Muscle layer of colon (tissue), 2 donors: ENCODE measurements at regions not wholly inside any gene's neighbourhood (a gene's known extent, or its start where the extent isn't known, plus 50 kb on each side); places are given as distances from the start of the nearest gene placed in this dataset.

Experiments used
- H3K27ac ChIP-seq: one replicate; pipeline ENCODE4 v1.7.0; 2013; ENCODE audit warnings: low read depth, mild to moderate bottlenecking, low read length, moderate library complexity
- H3K27me3 ChIP-seq, 2 donors: one replicate each; pipeline ENCODE4 v1.7.0; 2013; ENCODE audit warnings: low read length in 2 of 2, mild to moderate bottlenecking in 2 of 2; ENCODE audit not compliant: insufficient read depth in 2 of 2, control insufficient read depth in 1 of 2
- H3K36me3 ChIP-seq: one replicate; pipeline ENCODE4 v1.7.0; 2013; ENCODE audit warnings: mild to moderate bottlenecking, low read length; ENCODE audit not compliant: insufficient read depth
- H3K4me1 ChIP-seq: one replicate; pipeline ENCODE4 v1.7.0; 2013; ENCODE audit warnings: mild to moderate bottlenecking, low read length; ENCODE audit not compliant: insufficient read depth
- H3K4me3 ChIP-seq, 2 donors: one replicate each; pipeline ENCODE4 v1.7.0; 2013; ENCODE audit warnings: low read length in 2 of 2, low read depth in 1 of 2, mild to moderate bottlenecking in 1 of 2, moderate library complexity in 1 of 2
- H3K9ac ChIP-seq: one replicate; pipeline ENCODE4 v1.7.0; 2013; ENCODE audit warnings: low read length
- H3K9me3 ChIP-seq: one replicate; pipeline ENCODE4 v1.7.0; 2013; ENCODE audit warnings: mild to moderate bottlenecking, low read length
- donor health status: abdominal sarcoma.
- donor health status: Adenocarcinoma of cecum.

- Histone ChIP-seq H3K36me3 (no peaks in the 10 kb centered on the region), H3K27me3 (no peaks in the 10 kb centered on the region), H3K9ac (no peak overlapping the region), H3K27ac (no peak overlapping the region), H3K4me3 (no peak overlapping the region), H3K9me3 (no peaks in the 10 kb centered on the region), H3K4me1 (no peaks in the 10 kb centered on the region)
Observed at GRCh38 chr12:85558684-85559083, 277.5 kb downstream of the RASSF9 start.

GRCh38 chr12:85559127-85559526, 277.1 kb downstream of the RASSF9 start:
- no peak overlapping the region for H3K4me3 ChIP-seq
- no peak overlapping the region for H3K9ac ChIP-seq
- H3K27ac ChIP-seq: no peak overlapping the region
- H3K36me3 ChIP-seq: no peaks in the 10 kb centered on the region
- H3K27me3 ChIP-seq: no peaks in the 10 kb centered on the region
- H3K4me1 ChIP-seq: no peaks in the 10 kb centered on the region
- H3K9me3 ChIP-seq: no peaks in the 10 kb centered on the region

- H3K9me3 ChIP-seq: no peaks in the 10 kb centered on the region
- H3K27ac ChIP-seq: no peak overlapping the region
- no peaks in the 10 kb centered on the region for H3K27me3 ChIP-seq
- H3K4me1 ChIP-seq: no peaks in the 10 kb centered on the region
- H3K4me3 ChIP-seq: no peak overlapping the region
- no peaks in the 10 kb centered on the region for H3K36me3 ChIP-seq
- no peak overlapping the region for H3K9ac ChIP-seq
Observed at GRCh38 chr12:85559536-85559935, 276.7 kb downstream of the RASSF9 start.

GRCh38 chr12:85562765-85563164, 273.4 kb downstream of the RASSF9 start:
- Histone ChIP-seq H3K9me3 (no peaks in the 10 kb centered on the region), H3K27ac (no peak overlapping the region), H3K4me3 (no peak overlapping the region), H3K36me3 (no peaks in the 10 kb centered on the region), H3K4me1 (no peaks in the 10 kb centered on the region), H3K9ac (no peak overlapping the region), H3K27me3 (no peaks in the 10 kb centered on the region)

- H3K27me3 ChIP-seq: no peaks in the 10 kb centered on the region
- no peaks in the 10 kb centered on the region for H3K9me3 ChIP-seq
- no peak overlapping the region for H3K4me3 ChIP-seq
- no peaks in the 10 kb centered on the region for H3K36me3 ChIP-seq
- no peak overlapping the region for H3K9ac ChIP-seq
- no peaks in the 10 kb centered on the region for H3K4me1 ChIP-seq
- H3K27ac ChIP-seq: no peak overlapping the region
Observed at GRCh38 chr12:85564786-85565185, 271.4 kb downstream of the RASSF9 start.

GRCh38 chr12:85568395-85569103, 267.7 kb downstream of the RASSF9 start:
- Histone ChIP-seq H3K4me1 (no peaks in the 10 kb centered on the region), H3K27ac (no peak overlapping the region), H3K27me3 (no peaks in the 10 kb centered on the region), H3K36me3 (no peaks in the 10 kb centered on the region), H3K9me3 (no peaks in the 10 kb centered on the region), H3K9ac (no peak overlapping the region), H3K4me3 (no peak overlapping the region)

- Histone ChIP-seq H3K27ac (no peak overlapping the region), H3K9me3 (no peaks in the 10 kb centered on the region), H3K36me3 (no peaks in the 10 kb centered on the region), H3K4me3 (no peak overlapping the region), H3K9ac (no peak overlapping the region), H3K27me3 (no peaks in the 10 kb centered on the region), H3K4me1 (no peaks in the 10 kb centered on the region)
Observed at GRCh38 chr12:85569261-85569660, 266.9 kb downstream of the RASSF9 start.

GRCh38 chr12:85572956-85573355, 263.3 kb downstream of the RASSF9 start:
- H3K9ac ChIP-seq: no peak overlapping the region
- no peaks in the 10 kb centered on the region for H3K4me1 ChIP-seq
- H3K27ac ChIP-seq: no peak overlapping the region
- H3K4me3 ChIP-seq: no peak overlapping the region
- H3K27me3 ChIP-seq: no peaks in the 10 kb centered on the region
- no peaks in the 10 kb centered on the region for H3K9me3 ChIP-seq
- no peaks in the 10 kb centered on the region for H3K36me3 ChIP-seq

- H3K27me3 ChIP-seq: no peaks in the 10 kb centered on the region
- no peak overlapping the region for H3K9ac ChIP-seq
- H3K4me3 ChIP-seq: no peak overlapping the region
- no peaks in the 10 kb centered on the region for H3K36me3 ChIP-seq
- no peak overlapping the region for H3K27ac ChIP-seq
- H3K9me3 ChIP-seq: no peaks in the 10 kb centered on the region
- H3K4me1 ChIP-seq: no peaks in the 10 kb centered on the region
Observed at GRCh38 chr12:85573635-85574214, 262.5 kb downstream of the RASSF9 start.

GRCh38 chr12:85574291-85574690, 261.9 kb downstream of the RASSF9 start:
- Histone ChIP-seq H3K9ac (no peak overlapping the region), H3K27me3 (no peaks in the 10 kb centered on the region), H3K9me3 (no peaks in the 10 kb centered on the region), H3K4me1 (no peaks in the 10 kb centered on the region), H3K36me3 (no peaks in the 10 kb centered on the region), H3K4me3 (no peak overlapping the region), H3K27ac (no peak overlapping the region)

- H3K4me1 ChIP-seq: no peaks in the 10 kb centered on the region
- no peak overlapping the region for H3K4me3 ChIP-seq
- no peaks in the 10 kb centered on the region for H3K27me3 ChIP-seq
- no peak overlapping the region for H3K9ac ChIP-seq
- H3K27ac ChIP-seq: no peak overlapping the region
- no peaks in the 10 kb centered on the region for H3K36me3 ChIP-seq
- no peaks in the 10 kb centered on the region for H3K9me3 ChIP-seq
Observed at GRCh38 chr12:85575120-85576096, 260.8 kb downstream of the RASSF9 start.
